Posterior cingulate gyrus (tissue), 11 donors: ENCODE measurements at regions not wholly inside any gene's neighbourhood (a gene's known extent, or its start where the extent isn't known, plus 50 kb on each side); places are given as distances from the start of the nearest gene placed in this dataset.

Experiments
- DNase-seq, 10 donors: peaks; one replicate each; pipeline versions ENCODE4 v3.0.0 to v3.0.0-alpha.2; 2020 to 2021; ENCODE audit warnings: mixed read lengths in 3 of 10
- intact Hi-C: fragments of 100-400 bp; cut with DNase I; formaldehyde crosslinking; loops from one replicate; pipeline ENCODE4 v1.15.1; 2023

- no peak for DNase-seq
- intact Hi-C loops, result no loop called here
Observed at GRCh38 chr11:127710831-127711230, 710.3 kb upstream of the KIRREL3 start.

- intact Hi-C loops, result no loop called here
- DNase-seq, result no peak
Observed at GRCh38 chr11:127709960-127710359, 709.4 kb upstream of the KIRREL3 start.

DNA sequence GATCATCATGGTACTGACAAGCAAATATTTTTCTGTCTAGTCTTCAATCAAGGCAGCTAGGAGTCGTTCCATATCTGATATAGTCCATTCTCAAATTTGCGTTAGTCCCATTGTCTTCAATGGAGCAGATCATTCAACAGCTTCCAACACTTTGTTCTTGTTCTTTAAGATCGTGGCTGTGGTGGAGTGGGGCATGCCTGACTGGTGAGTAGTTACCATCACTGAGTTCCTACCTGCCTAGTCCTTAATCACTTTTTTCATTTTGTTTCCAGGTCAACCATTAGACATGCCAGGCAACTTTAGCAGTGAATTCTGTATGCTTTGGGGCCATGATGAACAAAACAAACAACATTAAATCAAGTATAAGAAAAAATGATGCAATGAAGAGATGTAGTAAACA is 693.1 kb upstream of the KIRREL3 start:
- intact Hi-C loops, result no loop called here
- no peak for DNase-seq

DNA sequence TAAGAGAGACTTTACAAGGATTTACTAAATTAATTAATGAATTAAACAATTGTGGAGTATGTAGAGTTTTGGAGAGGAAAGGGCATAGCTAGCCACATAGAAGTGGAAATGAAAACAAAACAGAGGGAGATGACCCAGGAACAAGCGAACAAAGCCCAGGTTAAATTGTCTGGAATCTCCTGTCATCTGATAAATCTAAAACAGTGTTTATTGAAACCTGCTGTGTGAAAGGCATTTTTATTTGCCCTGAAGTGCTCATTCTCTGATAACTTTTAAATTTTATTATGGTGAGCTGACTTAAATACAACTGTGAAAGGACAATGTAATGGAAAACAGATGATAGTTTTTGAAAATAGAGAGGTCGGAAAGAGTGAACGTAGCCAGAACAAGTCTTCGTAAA is 682.8 kb upstream of the KIRREL3 start:
- intact Hi-C loops, result no loop called here
- DNase-seq, result no peak

GRCh38 chr11:127679816-127680545 is 679.4 kb upstream of the KIRREL3 start:
- intact Hi-C loops, result no loop called here
- no peak for DNase-seq

GRCh38 chr11:127678631-127679030 is 678.1 kb upstream of the KIRREL3 start:
- DNase-seq, result no peak
- intact Hi-C loops, result no loop called here

GRCh38 chr11:127677660-127678425 is 677.3 kb upstream of the KIRREL3 start:
- intact Hi-C loops, result no loop called here
- DNase-seq, result no peak

DNA sequence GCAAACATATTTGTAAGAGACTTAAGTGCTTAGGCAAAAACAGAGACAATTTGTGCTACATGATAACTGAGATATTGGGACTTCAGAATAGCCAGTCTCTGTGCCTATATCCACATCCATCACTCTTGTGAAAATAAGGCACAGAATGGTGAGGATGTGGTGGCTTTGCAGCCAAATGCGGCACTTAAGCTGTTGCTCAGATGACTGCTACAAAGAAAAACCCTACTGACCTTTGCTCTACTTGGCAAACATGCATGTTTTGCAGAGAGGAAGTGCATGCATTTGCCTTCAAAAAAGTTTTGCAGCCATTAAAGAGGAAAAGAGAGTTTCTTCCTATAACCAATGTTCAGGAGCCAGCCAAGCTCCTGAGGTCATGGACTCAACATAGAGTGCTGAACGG is 675.0 kb upstream of the KIRREL3 start:
- DNase-seq, result no peak
- intact Hi-C loops, result no loop called here

DNA sequence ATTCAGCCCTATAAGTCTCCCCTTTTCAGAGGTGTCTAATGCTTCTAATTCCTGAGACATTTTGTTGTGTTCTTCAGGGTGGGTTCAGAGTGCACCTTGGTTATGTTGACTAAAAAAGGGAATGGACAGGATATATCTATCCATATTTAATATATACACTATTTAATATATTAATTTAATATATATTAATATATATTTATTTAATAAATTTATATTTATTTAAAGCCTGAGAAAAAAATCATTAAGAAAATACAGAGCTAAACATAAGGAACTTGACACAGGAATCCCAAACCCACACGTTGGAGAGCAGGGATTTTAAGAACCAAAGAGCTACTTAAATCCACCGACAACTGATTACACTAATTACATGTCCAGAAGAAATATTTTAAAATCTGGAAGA is 674.2 kb upstream of the KIRREL3 start:
- DNase-seq, result no peak
- intact Hi-C loops, result no loop called here

DNA sequence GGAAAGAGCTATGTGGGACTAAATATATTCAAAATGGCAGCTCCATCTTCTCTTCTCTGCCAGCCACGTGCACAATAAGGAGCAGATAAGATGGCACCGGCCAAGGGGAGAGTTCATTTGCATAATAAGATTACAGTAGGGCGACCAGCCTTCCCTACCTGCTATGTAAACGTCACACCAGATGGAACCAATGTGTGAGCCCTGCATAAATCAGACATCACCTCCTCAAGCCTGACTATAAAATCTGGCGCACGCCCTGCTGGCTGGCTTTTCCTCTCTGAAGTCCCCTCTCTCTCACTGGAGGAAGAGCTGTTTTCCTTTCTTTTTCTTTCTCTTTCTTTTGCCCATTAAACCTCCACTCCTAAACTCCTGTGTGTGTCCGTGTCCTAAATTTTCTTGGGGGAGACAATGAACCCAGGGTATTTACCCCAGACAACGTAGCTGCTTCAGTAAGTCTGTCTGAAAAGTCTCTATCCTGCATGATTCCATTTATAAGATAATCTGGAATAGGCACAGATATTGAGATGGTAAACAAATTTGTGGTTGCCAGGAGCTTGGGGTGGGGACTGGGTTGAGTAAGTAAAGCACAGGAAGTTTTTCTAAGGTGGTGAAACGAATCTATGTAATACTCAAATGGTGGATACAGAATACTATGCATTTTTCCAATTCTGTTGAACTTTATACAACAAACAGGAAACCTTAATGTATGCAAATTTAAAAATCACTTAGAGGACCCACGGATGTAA is 670.0 kb upstream of the KIRREL3 start:
- no peak for DNase-seq
- intact Hi-C loops, result no loop called here

DNA sequence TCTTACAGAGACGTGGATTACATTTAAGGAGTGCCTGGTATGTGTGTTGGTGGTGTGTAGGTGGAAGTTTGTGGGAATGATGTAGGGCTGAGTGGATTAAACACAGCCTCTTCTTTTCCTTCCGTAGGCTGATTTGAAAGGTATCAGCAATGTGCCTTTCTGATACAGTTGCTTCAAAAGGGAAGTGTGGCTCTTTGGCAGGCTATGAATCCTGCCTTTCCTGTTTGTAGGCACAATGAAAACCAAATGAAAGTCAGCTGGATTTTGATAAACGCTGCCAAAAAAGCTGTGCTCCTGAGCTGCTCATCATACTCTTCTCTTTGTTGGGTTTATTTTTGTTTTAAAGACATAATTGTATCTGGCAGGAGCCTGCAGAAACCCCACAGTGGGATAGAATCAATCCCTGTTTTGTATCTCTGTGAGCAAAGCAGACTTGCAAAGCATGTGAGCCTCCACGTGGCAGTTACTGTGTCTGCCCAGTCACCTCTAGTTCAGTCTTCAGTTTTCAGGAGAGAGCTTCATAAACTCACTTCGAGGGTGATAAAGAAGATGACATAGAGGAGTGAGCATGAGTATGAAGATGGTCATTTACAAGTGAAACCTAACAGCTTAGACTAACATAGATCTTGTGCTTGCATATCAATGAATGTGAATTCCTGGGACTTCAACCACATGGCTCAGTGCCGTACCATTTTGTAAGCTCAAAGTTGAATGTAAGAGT is 655.7 kb upstream of the KIRREL3 start:
- DNase-seq, result no peak
- intact Hi-C loops, result no loop called here

DNA sequence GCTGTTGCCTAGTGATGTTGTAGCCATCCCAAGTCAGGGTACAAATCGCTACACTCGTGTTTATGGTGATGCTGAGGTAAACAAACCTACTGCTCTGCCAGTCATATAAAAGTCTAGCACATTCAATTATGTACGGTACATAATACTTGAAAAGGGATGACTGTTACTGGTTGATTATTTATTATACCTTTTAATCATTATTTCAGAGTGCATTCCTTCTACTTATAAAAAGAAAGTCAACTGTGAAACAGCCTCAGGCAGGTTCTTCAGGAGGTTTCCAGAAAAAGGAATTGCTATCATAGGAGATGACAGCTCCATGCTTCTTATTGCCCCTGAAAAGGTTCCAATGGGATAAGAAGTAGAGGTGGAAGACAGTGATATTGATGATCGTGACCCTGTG is 652.5 kb upstream of the KIRREL3 start:
- intact Hi-C loops, result no loop called here
- no peak for DNase-seq

- no peak for DNase-seq
- intact Hi-C loops, result no loop called here
Observed at GRCh38 chr11:127651888-127652221, 651.3 kb upstream of the KIRREL3 start.

- intact Hi-C loops, result no loop called here
- DNase-seq, result no peak
Observed at GRCh38 chr11:127651175-127651887, 650.8 kb upstream of the KIRREL3 start.

GRCh38 chr11:127649958-127650357 is 649.4 kb upstream of the KIRREL3 start:
- intact Hi-C loops, result no loop called here
- no peak for DNase-seq

DNA sequence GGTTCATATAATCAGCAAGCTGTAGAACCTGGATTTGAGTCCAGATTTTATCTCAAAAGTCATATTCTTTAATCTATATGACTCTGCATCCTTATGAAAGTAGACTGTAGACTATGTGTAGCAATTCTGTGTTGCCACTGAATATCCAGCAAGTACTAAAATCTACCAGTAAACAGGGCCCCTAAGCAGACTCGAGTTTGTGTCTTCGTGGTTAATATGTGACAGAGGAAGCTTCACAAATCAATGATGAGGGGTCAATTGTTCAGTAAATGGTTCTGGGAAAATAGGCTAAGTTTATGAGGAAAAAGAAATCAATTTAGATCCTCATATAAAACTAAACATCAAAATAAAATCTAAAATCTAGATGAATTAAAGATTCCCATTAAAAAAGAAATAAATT is 648.5 kb upstream of the KIRREL3 start:
- intact Hi-C loops, result no loop called here
- no peak for DNase-seq

DNA sequence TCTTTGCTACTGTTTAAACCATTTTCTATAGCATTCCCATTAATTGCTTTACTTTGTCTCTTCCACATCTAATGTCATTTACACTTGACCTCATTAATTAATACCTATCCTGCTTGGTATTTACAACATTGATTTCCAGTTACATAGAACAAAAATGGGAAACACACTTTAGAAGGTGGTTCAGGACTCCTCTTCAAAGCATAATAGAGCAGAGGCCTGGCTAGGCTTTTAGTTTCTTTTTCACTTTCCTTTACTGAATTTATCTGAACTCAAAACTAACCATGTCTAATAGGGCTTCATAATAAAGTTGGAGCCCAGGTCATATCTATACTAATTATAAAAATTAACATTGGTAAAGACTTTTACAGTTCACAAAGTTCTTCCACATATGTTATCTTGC is 648.0 kb upstream of the KIRREL3 start:
- DNase-seq, result no peak
- intact Hi-C loops, result no loop called here

DNA sequence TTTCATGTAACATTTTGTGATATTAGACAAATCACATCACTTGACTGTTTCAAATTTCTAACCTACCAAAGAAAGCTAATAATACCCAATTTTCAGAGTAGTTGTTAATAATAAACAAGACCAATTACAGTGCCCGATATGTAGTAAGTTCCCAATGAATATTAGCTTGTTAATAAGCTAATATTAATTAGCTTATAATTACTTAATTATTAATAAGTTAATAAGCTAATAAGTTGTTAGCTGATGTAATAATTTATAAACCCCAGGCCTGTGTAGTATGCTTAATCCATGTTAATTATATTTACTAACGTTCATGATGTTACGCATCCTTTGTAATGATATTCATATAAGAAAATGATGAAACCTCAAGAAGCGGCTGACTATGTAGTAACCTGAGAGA is 643.8 kb upstream of the KIRREL3 start:
- intact Hi-C loops, result no loop called here
- DNase-seq, result no peak

DNA sequence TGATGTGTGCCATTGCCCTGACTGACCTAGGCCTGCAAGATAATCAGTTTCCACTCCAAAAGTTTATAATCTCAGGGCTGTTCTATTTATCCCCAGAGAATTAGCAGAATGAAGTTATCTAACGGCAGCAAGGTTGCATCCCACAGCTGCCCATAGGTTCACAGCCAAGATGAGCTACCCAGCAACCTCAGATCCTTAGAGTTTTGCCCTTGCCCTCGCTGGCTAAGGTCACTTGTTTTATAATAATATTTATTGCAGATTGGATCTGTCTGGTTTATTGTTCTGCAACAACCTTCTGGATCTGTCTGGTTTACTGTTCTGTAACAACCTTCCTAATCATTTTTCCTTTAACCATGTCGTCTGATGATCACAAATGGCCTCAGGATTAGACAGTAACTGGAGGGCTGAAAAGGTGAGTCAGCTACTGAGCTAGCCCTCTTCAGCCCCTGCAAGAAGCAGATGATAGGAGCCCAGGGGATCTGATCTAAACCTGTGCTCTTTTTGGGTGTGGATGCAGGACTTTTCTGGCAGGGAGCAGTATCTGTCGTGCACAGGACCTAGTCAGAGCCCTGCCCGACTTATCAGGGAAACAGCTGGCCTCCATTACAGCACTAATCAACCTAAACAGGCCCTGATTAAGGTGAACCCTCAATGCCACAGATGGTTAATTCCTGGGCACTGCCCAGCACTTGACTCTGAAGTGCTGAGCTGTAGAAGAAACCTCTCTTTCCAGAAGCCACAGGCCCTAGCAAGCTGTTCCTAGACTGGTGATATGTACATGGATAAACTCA is 642.9 kb upstream of the KIRREL3 start:
- DNase-seq, result no peak
- intact Hi-C loops, result no loop called here
